Fibroblast of skin of back (primary cell): ENCODE measurements at regions not wholly inside any gene's neighbourhood (a gene's known extent, or its start where the extent isn't known, plus 50 kb on each side); places are given as distances from the start of the nearest gene placed in this dataset.
"Not testable (repeated sequence)": the region's sequence is repeated elsewhere in the genome, so short reads cannot be mapped to it uniquely, and the experiment has no call there.

Source experiments
- DNase-seq: peaks from one replicate; pipeline ENCODE4 v3.0.0-alpha.2; 2013

GRCh38 chr7:148515237-148515636 is 75.3 kb upstream of the C7orf33 start:
- DNase-seq = no peak

GRCh38 chr7:148515728-148516695 is 74.6 kb upstream of the C7orf33 start:
- DNase-seq = no peak

- not testable (repeated sequence) for DNase-seq
Observed at GRCh38 chr7:148519386-148519785, 71.2 kb upstream of the C7orf33 start.

GRCh38 chr7:148521271-148521670 is 69.3 kb upstream of the C7orf33 start:
- no peak for DNase-seq

- DNase-seq = no peak
Observed at GRCh38 chr7:148523550-148523949, 67.0 kb upstream of the C7orf33 start.

GRCh38 chr7:148524479-148525224 is 65.9 kb upstream of the C7orf33 start:
- no peak for DNase-seq

GRCh38 chr7:148527717-148528168 is 62.8 kb upstream of the C7orf33 start:
- peak; percentile 80 for DNase-seq

- DNase-seq = no peak
Observed at GRCh38 chr7:148535217-148535616, 55.3 kb upstream of the C7orf33 start.

GRCh38 chr7:148537435-148537834 is 53.1 kb upstream of the C7orf33 start:
- no peak for DNase-seq

- peak; percentile 85 for DNase-seq
Observed at GRCh38 chr7:148540041-148540738, 50.4 kb upstream of the C7orf33 start.
